ENCODE measurements at regions not wholly inside any gene's neighbourhood (a gene's known extent, or its start where the extent isn't known, plus 50 kb on each side); places are given as distances from the start of the nearest gene placed in this dataset.

DNA sequence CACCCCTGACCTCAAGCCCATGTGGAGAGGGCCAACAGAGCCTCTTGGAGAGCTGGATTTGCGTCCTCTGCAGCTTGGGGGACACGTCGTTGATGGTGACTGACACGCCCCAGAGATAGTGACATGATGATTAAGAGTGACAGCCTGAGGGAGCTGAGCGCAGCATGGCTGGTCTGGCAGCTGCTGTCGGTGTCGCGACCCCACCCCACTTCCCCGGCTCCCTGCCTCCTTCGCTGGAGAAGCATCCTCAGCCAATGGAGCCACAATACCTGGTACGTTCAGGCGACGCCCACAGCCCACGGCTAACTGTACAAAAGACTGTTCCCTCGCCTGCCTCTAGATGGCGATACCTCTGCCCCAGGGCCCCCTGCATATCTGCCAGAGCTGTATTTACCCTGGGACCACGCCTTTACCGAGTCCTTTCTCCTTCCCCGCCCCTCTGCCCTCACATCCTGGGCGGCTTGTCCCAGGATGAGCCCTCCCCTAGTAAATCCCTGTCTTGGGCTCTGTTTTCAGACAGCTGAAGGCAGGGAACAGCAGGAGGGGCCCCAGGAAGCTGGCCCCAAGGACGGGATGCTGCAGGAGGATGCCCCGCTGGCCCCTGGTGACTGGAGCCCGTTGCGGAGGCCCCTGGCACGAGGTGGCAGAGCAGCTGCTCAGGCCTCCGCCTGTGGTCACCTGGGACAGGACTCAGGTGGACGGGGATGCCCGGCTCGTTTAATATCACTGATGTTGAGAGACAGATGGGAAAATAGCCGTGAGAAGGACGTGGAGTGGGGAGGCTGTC, 90.6 kb downstream of the RPS6KA4 start (continued):
- TF ChIP-seq, protein P1, sequence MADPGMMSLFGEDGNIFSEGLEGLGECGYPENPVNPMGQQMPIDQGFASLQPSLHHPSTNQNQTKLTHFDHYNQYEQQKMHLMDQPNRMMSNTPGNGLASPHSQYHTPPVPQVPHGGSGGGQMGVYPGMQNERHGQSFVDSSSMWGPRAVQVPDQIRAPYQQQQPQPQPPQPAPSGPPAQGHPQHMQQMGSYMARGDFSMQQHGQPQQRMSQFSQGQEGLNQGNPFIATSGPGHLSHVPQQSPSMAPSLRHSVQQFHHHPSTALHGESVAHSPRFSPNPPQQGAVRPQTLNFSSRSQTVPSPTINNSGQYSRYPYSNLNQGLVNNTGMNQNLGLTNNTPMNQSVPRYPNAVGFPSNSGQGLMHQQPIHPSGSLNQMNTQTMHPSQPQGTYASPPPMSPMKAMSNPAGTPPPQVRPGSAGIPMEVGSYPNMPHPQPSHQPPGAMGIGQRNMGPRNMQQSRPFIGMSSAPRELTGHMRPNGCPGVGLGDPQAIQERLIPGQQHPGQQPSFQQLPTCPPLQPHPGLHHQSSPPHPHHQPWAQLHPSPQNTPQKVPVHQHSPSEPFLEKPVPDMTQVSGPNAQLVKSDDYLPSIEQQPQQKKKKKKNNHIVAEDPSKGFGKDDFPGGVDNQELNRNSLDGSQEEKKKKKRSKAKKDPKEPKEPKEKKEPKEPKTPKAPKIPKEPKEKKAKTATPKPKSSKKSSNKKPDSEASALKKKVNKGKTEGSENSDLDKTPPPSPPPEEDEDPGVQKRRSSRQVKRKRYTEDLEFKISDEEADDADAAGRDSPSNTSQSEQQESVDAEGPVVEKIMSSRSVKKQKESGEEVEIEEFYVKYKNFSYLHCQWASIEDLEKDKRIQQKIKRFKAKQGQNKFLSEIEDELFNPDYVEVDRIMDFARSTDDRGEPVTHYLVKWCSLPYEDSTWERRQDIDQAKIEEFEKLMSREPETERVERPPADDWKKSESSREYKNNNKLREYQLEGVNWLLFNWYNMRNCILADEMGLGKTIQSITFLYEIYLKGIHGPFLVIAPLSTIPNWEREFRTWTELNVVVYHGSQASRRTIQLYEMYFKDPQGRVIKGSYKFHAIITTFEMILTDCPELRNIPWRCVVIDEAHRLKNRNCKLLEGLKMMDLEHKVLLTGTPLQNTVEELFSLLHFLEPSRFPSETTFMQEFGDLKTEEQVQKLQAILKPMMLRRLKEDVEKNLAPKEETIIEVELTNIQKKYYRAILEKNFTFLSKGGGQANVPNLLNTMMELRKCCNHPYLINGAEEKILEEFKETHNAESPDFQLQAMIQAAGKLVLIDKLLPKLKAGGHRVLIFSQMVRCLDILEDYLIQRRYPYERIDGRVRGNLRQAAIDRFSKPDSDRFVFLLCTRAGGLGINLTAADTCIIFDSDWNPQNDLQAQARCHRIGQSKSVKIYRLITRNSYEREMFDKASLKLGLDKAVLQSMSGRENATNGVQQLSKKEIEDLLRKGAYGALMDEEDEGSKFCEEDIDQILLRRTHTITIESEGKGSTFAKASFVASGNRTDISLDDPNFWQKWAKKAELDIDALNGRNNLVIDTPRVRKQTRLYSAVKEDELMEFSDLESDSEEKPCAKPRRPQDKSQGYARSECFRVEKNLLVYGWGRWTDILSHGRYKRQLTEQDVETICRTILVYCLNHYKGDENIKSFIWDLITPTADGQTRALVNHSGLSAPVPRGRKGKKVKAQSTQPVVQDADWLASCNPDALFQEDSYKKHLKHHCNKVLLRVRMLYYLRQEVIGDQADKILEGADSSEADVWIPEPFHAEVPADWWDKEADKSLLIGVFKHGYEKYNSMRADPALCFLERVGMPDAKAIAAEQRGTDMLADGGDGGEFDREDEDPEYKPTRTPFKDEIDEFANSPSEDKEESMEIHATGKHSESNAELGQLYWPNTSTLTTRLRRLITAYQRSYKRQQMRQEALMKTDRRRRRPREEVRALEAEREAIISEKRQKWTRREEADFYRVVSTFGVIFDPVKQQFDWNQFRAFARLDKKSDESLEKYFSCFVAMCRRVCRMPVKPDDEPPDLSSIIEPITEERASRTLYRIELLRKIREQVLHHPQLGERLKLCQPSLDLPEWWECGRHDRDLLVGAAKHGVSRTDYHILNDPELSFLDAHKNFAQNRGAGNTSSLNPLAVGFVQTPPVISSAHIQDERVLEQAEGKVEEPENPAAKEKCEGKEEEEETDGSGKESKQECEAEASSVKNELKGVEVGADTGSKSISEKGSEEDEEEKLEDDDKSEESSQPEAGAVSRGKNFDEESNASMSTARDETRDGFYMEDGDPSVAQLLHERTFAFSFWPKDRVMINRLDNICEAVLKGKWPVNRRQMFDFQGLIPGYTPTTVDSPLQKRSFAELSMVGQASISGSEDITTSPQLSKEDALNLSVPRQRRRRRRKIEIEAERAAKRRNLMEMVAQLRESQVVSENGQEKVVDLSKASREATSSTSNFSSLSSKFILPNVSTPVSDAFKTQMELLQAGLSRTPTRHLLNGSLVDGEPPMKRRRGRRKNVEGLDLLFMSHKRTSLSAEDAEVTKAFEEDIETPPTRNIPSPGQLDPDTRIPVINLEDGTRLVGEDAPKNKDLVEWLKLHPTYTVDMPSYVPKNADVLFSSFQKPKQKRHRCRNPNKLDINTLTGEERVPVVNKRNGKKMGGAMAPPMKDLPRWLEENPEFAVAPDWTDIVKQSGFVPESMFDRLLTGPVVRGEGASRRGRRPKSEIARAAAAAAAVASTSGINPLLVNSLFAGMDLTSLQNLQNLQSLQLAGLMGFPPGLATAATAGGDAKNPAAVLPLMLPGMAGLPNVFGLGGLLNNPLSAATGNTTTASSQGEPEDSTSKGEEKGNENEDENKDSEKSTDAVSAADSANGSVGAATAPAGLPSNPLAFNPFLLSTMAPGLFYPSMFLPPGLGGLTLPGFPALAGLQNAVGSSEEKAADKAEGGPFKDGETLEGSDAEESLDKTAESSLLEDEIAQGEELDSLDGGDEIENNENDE (IDR thresholded peaks at IDR 0.05; ENCODE audit: low read depth, low read length) = no peak
- TF ChIP-seq TBL1XR1 (IDR thresholded peaks at IDR 0.05; ENCODE audit: low read length in 2 of 2) (no peak), ZNF274 (IDR thresholded peaks at IDR 0.05; ENCODE audit: borderline replicate concordance, low read depth, low read length) (no peak), SMARCB1 (IDR thresholded peaks at IDR 0.05; ENCODE audit: insufficient read length, low read depth) (no peak), ZNF778 (CRISPR knock-in tag; IDR thresholded peaks at IDR 0.05) (no peak), TRIM24 (IDR thresholded peaks at IDR 0.05) (no peak), PYGO2 (tag; IDR thresholded peaks at IDR 0.05) (no peak), PTRF (tag; IDR thresholded peaks at IDR 0.05) (no peak), ZNF121 (CRISPR knock-in tag; conservative IDR thresholded peaks at IDR 0.05) (no peak)
- TF ChIP-seq, protein P2, sequence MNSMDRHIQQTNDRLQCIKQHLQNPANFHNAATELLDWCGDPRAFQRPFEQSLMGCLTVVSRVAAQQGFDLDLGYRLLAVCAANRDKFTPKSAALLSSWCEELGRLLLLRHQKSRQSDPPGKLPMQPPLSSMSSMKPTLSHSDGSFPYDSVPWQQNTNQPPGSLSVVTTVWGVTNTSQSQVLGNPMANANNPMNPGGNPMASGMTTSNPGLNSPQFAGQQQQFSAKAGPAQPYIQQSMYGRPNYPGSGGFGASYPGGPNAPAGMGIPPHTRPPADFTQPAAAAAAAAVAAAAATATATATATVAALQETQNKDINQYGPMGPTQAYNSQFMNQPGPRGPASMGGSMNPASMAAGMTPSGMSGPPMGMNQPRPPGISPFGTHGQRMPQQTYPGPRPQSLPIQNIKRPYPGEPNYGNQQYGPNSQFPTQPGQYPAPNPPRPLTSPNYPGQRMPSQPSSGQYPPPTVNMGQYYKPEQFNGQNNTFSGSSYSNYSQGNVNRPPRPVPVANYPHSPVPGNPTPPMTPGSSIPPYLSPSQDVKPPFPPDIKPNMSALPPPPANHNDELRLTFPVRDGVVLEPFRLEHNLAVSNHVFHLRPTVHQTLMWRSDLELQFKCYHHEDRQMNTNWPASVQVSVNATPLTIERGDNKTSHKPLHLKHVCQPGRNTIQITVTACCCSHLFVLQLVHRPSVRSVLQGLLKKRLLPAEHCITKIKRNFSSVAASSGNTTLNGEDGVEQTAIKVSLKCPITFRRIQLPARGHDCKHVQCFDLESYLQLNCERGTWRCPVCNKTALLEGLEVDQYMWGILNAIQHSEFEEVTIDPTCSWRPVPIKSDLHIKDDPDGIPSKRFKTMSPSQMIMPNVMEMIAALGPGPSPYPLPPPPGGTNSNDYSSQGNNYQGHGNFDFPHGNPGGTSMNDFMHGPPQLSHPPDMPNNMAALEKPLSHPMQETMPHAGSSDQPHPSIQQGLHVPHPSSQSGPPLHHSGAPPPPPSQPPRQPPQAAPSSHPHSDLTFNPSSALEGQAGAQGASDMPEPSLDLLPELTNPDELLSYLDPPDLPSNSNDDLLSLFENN (IDR thresholded peaks at IDR 0.05; ENCODE audit: low read depth in 2 of 2, low read length in 2 of 2) = no peak
- TF ChIP-seq, protein P3, sequence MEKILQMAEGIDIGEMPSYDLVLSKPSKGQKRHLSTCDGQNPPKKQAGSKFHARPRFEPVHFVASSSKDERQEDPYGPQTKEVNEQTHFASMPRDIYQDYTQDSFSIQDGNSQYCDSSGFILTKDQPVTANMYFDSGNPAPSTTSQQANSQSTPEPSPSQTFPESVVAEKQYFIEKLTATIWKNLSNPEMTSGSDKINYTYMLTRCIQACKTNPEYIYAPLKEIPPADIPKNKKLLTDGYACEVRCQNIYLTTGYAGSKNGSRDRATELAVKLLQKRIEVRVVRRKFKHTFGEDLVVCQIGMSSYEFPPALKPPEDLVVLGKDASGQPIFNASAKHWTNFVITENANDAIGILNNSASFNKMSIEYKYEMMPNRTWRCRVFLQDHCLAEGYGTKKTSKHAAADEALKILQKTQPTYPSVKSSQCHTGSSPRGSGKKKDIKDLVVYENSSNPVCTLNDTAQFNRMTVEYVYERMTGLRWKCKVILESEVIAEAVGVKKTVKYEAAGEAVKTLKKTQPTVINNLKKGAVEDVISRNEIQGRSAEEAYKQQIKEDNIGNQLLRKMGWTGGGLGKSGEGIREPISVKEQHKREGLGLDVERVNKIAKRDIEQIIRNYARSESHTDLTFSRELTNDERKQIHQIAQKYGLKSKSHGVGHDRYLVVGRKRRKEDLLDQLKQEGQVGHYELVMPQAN (IDR thresholded peaks at IDR 0.05; ENCODE audit: borderline replicate concordance) = no peak

All from K562 (cell line).